Activated B cell treated with CpG ODN at 0.5 μM for 24 hours (primary cell): ENCODE measurements at regions not wholly inside any gene's neighbourhood (a gene's known extent, or its start where the extent isn't known, plus 50 kb on each side); places are given as distances from the start of the nearest gene placed in this dataset.

Source experiments
- ATAC-seq: fragments of 200-7000 bp; cut with Tn5 transposase; one replicate; pipeline ENCODE4 v1.10.0; 2021; ENCODE audit warnings: low read depth, mild to moderate bottlenecking, moderate library complexity
- CTCF ChIA-PET: fragments of 350-600 bp; sonication (Branson Sonifier 250); formaldehyde crosslinking; loops from one replicate; lab custom pipeline; 2021; ENCODE audit warnings: antibody characterized with exemption; lab: Charles Lee
- POLR2A ChIA-PET: fragments of 350-600 bp; sonication (Branson Sonifier 250); formaldehyde crosslinking; loops from one replicate; lab custom pipeline; 2021; ENCODE audit warnings: antibody characterized with exemption; lab: Charles Lee
- DNase-seq: peaks from one replicate; pipeline ENCODE4 v3.0.0; 2022
- H3K27ac Mint-ChIP-seq: one replicate; pipeline ENCODE4 v1.8.0; 2020; ENCODE audit warnings: mixed read lengths
- H3K27me3 Mint-ChIP-seq: one replicate; pipeline ENCODE4 v1.8.0; 2021; ENCODE audit warnings: mixed read lengths
- H3K36me3 Mint-ChIP-seq: one replicate; pipeline ENCODE4 v1.8.0; 2021; ENCODE audit warnings: low read depth, mixed read lengths
- H3K4me1 Mint-ChIP-seq: one replicate; pipeline ENCODE4 v1.8.0; 2021; ENCODE audit warnings: mixed read lengths
- H3K4me3 Mint-ChIP-seq: one replicate; pipeline ENCODE4 v1.8.0; 2020; ENCODE audit warnings: mild to moderate bottlenecking, mixed read lengths
- H3K9me3 Mint-ChIP-seq: one replicate; pipeline ENCODE4 v1.8.0; 2020; ENCODE audit warnings: mixed read lengths
- intact Hi-C: fragments of 100-400 bp; cut with micrococcal nuclease; formaldehyde crosslinking; loops from one replicate; pipeline ENCODE4 v1.15.1; 2024
- TF ChIP-seq, protein P1 (sequence below): fragments of 200-600 bp; IDR thresholded peaks from one replicate; pipeline ENCODE4 v1.8.0; 2022; ENCODE audit warnings: antibody characterized with exemption, mild to moderate bottlenecking

DNA sequence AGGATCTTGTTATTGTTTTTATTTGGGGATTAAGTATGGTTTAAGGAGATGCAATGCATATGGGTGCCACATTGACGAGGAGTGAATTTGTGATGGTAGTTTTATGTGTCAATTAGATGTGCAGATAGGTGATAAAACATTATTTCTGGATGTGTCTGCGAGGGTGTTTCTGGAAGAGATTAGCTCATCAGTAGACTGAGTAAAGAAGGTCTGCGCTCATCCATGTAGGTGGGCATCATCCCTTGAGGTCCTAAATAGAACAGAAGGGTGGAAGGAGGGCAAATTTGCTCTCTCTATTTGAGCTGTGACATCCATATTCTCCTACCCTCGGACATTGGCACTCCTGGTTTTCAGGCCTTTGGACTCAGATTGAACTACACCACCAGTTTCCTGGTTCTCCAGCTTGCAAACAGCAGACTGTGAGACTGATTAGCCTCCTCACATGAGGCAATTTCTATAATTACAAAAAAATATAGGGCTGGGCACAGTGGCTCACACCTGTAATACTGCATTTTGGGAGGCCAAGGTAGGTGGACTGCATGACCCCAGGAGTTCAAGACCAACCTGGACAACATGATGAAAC is 118.2 kb upstream of the ZNF678 start:
- Mint-ChIP-seq H3K36me3 (no peaks in the 10 kb centered on the region), H3K9me3 (no peaks in the 10 kb centered on the region), H3K27me3 (peaks cover 14% of the 10 kb centered on the region), H3K4me1 (no peaks in the 10 kb centered on the region), H3K27ac (no peak overlapping the region), H3K4me3 (no peak overlapping the region)
- CTCF ChIA-PET, result no interaction called here
- ATAC-seq (no peak), DNase-seq (no peak)
- TF ChIP-seq, protein P1, sequence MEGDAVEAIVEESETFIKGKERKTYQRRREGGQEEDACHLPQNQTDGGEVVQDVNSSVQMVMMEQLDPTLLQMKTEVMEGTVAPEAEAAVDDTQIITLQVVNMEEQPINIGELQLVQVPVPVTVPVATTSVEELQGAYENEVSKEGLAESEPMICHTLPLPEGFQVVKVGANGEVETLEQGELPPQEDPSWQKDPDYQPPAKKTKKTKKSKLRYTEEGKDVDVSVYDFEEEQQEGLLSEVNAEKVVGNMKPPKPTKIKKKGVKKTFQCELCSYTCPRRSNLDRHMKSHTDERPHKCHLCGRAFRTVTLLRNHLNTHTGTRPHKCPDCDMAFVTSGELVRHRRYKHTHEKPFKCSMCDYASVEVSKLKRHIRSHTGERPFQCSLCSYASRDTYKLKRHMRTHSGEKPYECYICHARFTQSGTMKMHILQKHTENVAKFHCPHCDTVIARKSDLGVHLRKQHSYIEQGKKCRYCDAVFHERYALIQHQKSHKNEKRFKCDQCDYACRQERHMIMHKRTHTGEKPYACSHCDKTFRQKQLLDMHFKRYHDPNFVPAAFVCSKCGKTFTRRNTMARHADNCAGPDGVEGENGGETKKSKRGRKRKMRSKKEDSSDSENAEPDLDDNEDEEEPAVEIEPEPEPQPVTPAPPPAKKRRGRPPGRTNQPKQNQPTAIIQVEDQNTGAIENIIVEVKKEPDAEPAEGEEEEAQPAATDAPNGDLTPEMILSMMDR, result no peak
- intact Hi-C loops, result no loop called here
- POLR2A ChIA-PET, result no interaction called here

DNA sequence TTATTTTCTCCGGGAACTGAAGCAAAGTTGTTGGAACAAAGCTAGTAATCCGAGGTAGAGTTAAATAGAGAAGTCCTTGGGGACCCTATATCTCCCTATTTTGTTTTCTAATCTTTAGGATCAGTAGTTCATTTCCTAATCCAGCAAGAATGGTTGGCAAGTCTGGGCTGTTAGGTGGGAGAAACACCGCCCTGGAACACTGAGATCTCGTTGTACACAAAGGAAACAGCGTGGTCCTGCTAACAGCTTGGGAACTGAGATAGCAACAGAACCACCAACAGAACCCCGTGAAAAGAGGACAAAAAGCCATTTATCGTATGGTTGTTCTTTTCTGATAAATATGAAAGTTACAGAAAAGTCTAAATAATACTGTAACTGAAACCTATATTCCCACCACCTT is 121.9 kb upstream of the CDC42BPA start:
- no peaks in the 10 kb centered on the region for H3K36me3 Mint-ChIP-seq
- no peak overlapping the region for H3K27ac Mint-ChIP-seq
- TF ChIP-seq, protein P1, result no peak
- no peak overlapping the region for H3K4me3 Mint-ChIP-seq
- H3K9me3 Mint-ChIP-seq, result no peaks in the 10 kb centered on the region
- ChIA-PET CTCF (interaction anchor here (1.1 to 1.3 kb wide), 3 partner anchors 8 to 528 kb away, joined by 3 to 4 read pairs (median 4); no protein-coding TSS in a partner anchor), POLR2A (no interaction called here)
- ATAC-seq (no peak), DNase-seq (no peak)
- intact Hi-C loops, result no loop called here
- no peaks in the 10 kb centered on the region for H3K4me1 Mint-ChIP-seq
- peaks cover 28% of the 10 kb centered on the region for H3K27me3 Mint-ChIP-seq

DNA sequence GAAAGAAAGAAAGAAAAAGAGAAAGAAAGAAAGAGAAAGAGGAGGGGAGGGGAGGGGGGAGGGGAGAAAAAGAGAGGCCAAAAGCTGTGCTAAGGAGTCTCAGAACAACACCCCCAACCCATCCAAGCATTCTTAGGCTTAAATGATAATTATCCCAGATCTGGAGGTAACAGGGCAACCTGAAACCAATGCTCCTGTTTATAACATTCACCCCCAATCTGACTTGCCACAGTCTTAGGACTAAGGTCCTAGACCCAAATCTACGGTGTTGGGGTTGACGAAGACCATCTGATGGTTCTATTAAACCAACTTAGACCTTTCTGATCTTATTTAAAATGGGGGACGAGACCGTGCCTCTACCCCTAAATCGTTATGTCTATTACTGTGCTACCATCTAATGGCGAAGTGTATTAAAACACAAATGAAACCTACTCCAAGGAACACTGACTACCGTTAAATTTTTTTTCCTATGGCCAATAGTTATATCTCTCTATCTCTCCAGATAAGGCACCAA is 119.3 kb upstream of the CDC42BPA start:
- ChIA-PET CTCF (no interaction called here), POLR2A (no interaction called here)
- Mint-ChIP-seq H3K36me3 (no peaks in the 10 kb centered on the region), H3K27ac (no peak overlapping the region), H3K4me1 (no peaks in the 10 kb centered on the region), H3K27me3 (peaks cover 33% of the 10 kb centered on the region), H3K4me3 (no peak overlapping the region), H3K9me3 (no peaks in the 10 kb centered on the region)
- DNase-seq, result no peak
- no peak for ATAC-seq
- TF ChIP-seq, protein P1, result no peak
- intact Hi-C loops, result loop anchor here (1.0 to 5.0 kb wide), 4 partner anchors 525 to 1010 kb away; no protein-coding TSS in a partner anchor

DNA sequence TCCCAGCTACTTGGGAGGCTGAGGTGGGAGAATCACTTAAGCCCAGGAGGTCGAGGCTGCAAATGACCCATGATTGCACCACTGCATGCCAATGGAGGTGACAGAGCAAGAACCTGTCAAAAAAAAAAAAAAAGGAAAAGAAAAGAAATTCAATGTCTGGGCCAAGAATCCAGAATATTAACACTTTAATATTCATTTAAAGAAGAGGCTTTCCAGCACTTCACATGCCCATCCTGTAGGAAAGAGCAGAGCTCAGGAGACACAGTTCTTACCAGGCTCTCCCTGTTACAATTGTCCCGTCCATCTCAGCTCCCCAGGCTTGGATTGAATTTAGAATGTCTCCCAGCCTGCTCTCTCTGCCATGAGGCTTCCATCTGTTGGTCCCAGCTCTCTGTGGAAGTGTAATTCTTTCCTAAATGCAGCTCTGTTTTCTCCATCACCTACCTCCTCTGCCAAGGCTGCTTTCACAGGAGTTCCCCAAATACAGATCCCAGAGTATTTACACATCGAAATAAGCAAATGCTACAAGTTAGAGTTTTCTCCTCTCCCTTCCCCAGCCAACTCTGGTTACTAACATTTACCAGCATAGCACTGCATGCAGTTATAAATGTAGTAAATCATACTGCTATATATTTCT is 116.6 kb upstream of the CDC42BPA start:
- POLR2A ChIA-PET, result interaction anchor here (0.7 kb wide), 1 partner anchor 791 kb away, joined by 3 read pairs; no protein-coding TSS in a partner anchor
- CTCF ChIA-PET, result no interaction called here

More for the DNA sequence above, 116.6 kb upstream of the CDC42BPA start:
- Mint-ChIP-seq H3K4me1 (no peaks in the 10 kb centered on the region), H3K4me3 (no peak overlapping the region), H3K27me3 (peaks cover 30% of the 10 kb centered on the region), H3K36me3 (no peaks in the 10 kb centered on the region), H3K9me3 (no peaks in the 10 kb centered on the region), H3K27ac (no peak overlapping the region)
- ATAC-seq (no peak), DNase-seq (no peak)
- TF ChIP-seq, protein P1, result no peak
- intact Hi-C loops, result loop anchor here (5.0 kb wide), 2 partner anchors 808 to 1008 kb away; no protein-coding TSS in a partner anchor
